BE2C (cell line): ENCODE measurements at regions not wholly inside any gene's neighbourhood (a gene's known extent, or its start where the extent isn't known, plus 50 kb on each side); places are given as distances from the start of the nearest gene placed in this dataset.
"Not testable (repeated sequence)": the region's sequence is repeated elsewhere in the genome, so short reads cannot be mapped to it uniquely, and the experiment has no call there.

Experiments used
- DNase-seq: peaks from one replicate; pipeline ENCODE4 v3.0.0-alpha.2; 2020
- H3K27me3 ChIP-seq: fragments of 250-450 bp; sonication (Bioruptor Pico); 2 replicates; pipeline ENCODE4 v1.5.1; 2020; ENCODE audit warnings: mild to moderate bottlenecking
- H3K36me3 ChIP-seq: fragments of 250-450 bp; sonication (Bioruptor Pico); 2 replicates; pipeline ENCODE4 v1.5.1; 2020; ENCODE audit warnings: mild to moderate bottlenecking
- H3K4me1 ChIP-seq: fragments of 250-450 bp; sonication (Bioruptor Pico); 2 replicates; pipeline ENCODE4 v1.5.1; 2020
- H3K4me3 ChIP-seq: 2 replicates; pipeline ENCODE4 v1.5.1; 2011; ENCODE audit warnings: low read depth, low read length
- H3K9me3 ChIP-seq: fragments of 250-450 bp; sonication (Bioruptor Pico); 2 replicates; pipeline ENCODE4 v1.5.1; 2020

- DNase-seq, H3K36me3 ChIP-seq, H3K27me3 ChIP-seq, H3K9me3 ChIP-seq, H3K4me1 ChIP-seq, H3K4me3 ChIP-seq: not testable (repeated sequence)
These were observed 332.6 kb downstream of the ANAPC1 start for GRCh38 chr2:111551428-111551827.

DNA sequence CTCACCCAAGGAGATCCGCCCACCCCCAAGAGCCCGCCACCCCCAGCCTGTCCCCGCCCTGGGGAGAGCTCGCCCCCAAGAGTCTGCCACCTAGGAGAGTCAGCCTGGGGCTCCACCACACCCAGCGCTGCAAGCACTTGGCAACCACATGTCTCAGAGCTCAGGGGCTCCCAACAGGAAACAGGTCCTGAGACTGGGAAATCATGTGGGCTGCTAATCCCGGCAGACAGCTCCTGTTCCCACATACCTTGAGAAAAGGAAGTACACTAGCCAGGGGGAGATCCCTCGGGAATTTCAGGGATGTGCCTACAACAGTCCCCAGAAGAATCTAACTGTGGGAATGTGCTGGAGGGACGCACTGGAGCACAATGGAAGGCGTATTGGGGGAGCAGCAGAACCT lies 331.4 kb downstream of the ANAPC1 start:
- not testable (repeated sequence) for H3K4me1 ChIP-seq

GRCh38 chr2:111559301-111559700 lies 324.7 kb downstream of the ANAPC1 start:
- not testable (repeated sequence) for H3K36me3 ChIP-seq, DNase-seq, H3K4me3 ChIP-seq, H3K9me3 ChIP-seq, H3K27me3 ChIP-seq, H3K4me1 ChIP-seq

More for the DNA sequence above, 331.4 kb downstream of the ANAPC1 start:
- DNase-seq, H3K9me3 ChIP-seq, H3K36me3 ChIP-seq, H3K27me3 ChIP-seq, H3K4me3 ChIP-seq: not testable (repeated sequence)

DNA sequence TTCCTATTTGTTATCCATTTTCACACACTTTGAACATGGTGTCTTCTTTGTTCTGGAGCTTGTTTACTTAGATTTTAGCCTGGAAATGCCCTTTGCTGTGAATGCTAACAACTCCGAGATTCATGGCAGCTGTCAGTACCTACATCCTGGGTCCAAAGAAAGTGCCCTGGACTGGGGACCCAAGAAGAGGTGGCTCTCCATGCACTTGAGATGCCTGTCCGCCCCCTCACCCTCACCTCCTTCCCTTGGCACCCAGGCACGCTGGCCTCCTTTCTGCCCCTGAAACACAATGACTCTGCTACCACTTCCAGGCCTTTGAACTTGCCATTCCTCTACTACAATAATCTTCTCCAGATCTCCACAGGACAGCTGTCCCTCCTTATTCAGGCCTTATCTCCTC lies 324.2 kb downstream of the ANAPC1 start:
- not testable (repeated sequence) for H3K4me3 ChIP-seq, H3K27me3 ChIP-seq, DNase-seq, H3K4me1 ChIP-seq, H3K36me3 ChIP-seq, H3K9me3 ChIP-seq

DNA sequence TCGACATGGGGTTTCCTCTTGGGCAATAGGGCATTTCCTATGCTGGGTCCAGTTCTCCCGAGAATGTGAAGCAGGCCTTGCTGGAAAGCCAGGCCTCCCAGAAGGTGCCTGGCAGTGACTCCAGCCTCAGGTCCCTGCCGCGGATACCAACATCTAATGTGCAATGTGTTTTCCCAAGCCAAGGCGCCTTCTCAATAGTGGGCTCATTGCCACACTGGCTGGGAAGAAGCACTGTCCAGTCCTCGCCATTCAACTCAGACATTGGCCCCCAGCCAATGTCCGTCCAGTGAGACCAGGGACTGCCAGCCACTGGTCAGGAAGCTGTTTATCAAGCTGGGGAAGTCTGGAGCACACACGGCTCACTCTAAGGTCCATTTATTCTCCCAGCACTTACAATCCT lies 317.9 kb downstream of the ANAPC1 start:
- H3K4me1 ChIP-seq, H3K36me3 ChIP-seq, H3K9me3 ChIP-seq, H3K27me3 ChIP-seq, H3K4me3 ChIP-seq, DNase-seq: not testable (repeated sequence)

GRCh38 chr2:111567233-111567632 lies 316.8 kb downstream of the ANAPC1 start:
- not testable (repeated sequence) for H3K36me3 ChIP-seq, H3K9me3 ChIP-seq, H3K27me3 ChIP-seq, H3K4me1 ChIP-seq, H3K4me3 ChIP-seq, DNase-seq

GRCh38 chr2:111569356-111570199 lies 314.4 kb downstream of the ANAPC1 start:
- not testable (repeated sequence) for H3K4me1 ChIP-seq, H3K4me3 ChIP-seq

DNA sequence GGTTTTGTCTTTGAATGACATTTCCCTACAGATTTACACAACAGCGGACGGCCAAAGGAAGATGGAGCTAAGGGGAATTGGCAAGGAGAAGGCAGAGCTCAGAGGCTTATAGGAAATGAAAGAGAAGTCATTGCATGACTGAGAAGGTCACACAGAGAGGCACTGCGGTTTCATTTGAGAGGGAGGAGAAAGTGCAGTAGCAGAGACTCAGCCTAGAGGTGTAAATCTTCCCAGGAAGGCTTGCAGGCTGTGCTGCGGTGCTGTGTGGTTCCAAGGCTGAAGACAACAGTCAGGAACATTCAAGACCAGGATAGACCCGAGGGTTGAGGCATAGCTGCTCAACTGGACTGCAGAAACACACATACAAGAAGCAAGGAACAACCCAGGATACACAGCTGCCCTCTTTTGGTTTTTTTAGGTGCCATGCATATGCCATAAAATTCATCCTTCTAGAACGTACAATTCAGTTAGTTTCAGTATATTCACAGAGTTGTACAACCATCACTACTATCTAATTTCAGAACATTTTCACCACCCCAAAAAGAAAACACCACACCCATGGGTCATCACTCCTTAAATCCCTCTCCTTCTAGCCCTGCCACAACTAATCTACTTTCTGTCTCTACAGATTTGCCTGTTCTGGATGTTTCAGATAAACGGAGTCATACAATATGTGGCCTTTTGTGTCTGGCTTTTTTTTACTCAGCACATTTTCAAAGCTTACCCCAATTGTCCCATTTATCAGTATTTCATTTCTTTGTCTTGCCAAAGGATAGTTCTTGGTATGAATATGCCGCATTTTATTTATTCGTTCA lies 313.5 kb downstream of the ANAPC1 start:
- H3K4me1 ChIP-seq, H3K9me3 ChIP-seq, H3K4me3 ChIP-seq, H3K27me3 ChIP-seq, H3K36me3 ChIP-seq, DNase-seq: not testable (repeated sequence)

More at GRCh38 chr2:111569356-111570199, 314.4 kb downstream of the ANAPC1 start:
- not testable (repeated sequence) for H3K36me3 ChIP-seq, DNase-seq, H3K27me3 ChIP-seq, H3K9me3 ChIP-seq

GRCh38 chr2:111574803-111575202 lies 309.2 kb downstream of the ANAPC1 start:
- H3K27me3 ChIP-seq, H3K4me1 ChIP-seq, H3K4me3 ChIP-seq, DNase-seq, H3K9me3 ChIP-seq, H3K36me3 ChIP-seq: not testable (repeated sequence)

GRCh38 chr2:111577154-111577885 lies 306.7 kb downstream of the ANAPC1 start:
- H3K36me3 ChIP-seq, H3K27me3 ChIP-seq, H3K9me3 ChIP-seq, H3K4me1 ChIP-seq, H3K4me3 ChIP-seq, DNase-seq: not testable (repeated sequence)

DNA sequence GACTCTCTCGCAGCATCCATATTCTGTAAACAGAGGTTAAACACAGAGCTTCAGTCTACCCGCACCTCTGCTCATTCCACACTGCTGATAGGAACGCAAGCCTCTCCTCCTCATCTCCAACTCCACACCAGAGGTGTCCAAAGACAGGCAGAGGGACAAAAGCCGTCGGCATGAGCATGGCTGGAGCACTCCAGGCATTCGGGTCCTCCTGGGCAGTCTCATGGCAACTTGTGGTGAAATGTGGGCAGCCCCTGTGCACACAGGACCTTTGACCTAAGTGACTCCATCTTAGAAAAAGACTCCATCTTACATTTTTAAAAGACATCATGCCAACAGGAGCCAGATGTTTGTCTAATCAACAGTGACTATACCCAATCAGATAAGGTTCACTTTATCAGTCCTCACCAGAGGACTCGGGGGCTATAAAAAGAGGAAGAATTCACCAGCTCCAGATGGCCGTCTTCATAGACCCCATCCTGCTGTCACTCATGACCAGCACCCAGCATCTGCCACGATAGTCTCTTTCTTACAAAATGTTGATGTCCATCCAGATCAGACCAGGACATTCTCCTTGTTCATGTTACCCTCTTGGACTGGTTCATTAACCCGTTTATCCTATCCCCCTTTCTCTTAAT lies 304.4 kb downstream of the ANAPC1 start:
- DNase-seq, H3K4me1 ChIP-seq, H3K36me3 ChIP-seq, H3K27me3 ChIP-seq, H3K9me3 ChIP-seq, H3K4me3 ChIP-seq: not testable (repeated sequence)

DNA sequence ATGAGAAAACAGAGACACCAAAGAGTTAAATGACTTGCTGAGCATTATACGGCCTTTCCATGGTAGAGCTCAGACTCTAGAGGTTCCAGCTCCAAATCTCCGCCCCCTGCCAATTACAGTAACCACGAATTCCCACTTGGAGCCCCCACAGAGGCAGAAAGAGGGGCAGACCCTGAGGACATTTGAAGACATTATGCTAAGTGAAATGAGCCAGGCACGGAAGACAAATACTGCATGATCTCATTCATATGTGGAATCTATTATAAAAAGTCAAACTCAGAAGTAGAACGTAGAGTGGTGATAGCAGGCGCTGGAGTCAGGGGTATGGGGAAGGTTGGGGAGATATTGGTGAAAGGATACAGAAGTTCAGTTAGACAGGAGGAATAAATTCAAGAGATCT lies 303.4 kb downstream of the ANAPC1 start:
- not testable (repeated sequence) for H3K27me3 ChIP-seq, DNase-seq, H3K4me3 ChIP-seq, H3K4me1 ChIP-seq, H3K9me3 ChIP-seq, H3K36me3 ChIP-seq

DNA sequence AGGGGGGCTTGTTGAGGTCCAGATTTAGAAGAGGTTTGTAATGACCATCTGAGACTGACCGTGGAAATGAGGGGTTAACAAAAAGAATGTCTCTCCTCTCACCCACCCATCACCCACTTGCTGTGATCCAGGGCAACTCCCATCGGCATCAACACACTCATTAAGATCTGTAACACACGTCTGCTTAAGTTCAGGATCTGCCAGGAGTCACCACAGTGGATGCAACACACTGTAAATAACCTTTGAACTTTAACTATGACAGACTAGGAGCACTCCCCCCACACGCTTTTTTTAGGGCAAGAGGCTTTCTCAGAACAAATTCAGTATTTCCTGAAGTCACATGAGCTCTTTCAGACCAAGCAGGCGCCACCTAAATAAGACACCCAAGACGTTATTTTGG lies 301.9 kb downstream of the ANAPC1 start:
- not testable (repeated sequence) for H3K4me1 ChIP-seq, H3K4me3 ChIP-seq, DNase-seq, H3K27me3 ChIP-seq, H3K9me3 ChIP-seq, H3K36me3 ChIP-seq

- H3K4me1 ChIP-seq, H3K27me3 ChIP-seq, H3K36me3 ChIP-seq, H3K9me3 ChIP-seq, H3K4me3 ChIP-seq, DNase-seq: not testable (repeated sequence)
These were observed 300.5 kb downstream of the ANAPC1 start for GRCh38 chr2:111583480-111583879.

DNA sequence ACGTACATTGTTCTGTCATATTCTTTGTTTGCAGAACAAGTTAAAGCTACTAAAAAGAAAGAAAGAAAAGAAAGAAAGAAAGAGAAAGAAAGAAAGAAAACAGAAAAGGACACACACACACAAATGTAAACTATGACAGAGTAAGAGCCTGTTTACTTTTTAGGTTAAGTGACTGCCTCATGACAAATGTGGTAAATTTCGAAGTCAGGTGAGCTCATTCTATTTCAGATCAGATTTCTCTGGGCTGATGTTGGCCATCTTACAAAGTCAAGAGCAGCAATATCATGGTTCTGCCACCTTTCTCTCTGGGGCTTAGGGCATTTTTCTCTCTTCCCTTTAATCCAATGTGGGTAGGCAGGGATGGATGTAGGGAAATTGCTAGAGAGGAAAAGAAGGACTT lies 299.5 kb downstream of the ANAPC1 start:
- not testable (repeated sequence) for H3K36me3 ChIP-seq, H3K27me3 ChIP-seq, H3K4me1 ChIP-seq, H3K4me3 ChIP-seq, DNase-seq, H3K9me3 ChIP-seq
